Ishikawa (cell line): ENCODE measurements at regions not wholly inside any gene's neighbourhood (a gene's known extent, or its start where the extent isn't known, plus 50 kb on each side); places are given as distances from the start of the nearest gene placed in this dataset.

Experiments used
- CEBPB ChIP-seq: IDR thresholded peaks from 2 replicates; pipeline ENCODE4 v1.6.1; 2012
- CREB1 ChIP-seq: IDR thresholded peaks from 2 replicates; pipeline ENCODE4 v1.6.1; 2012; ENCODE audit warnings: low read depth
- EGR1 ChIP-seq: IDR thresholded peaks from 2 replicates; pipeline ENCODE4 v1.6.1; 2012
- EP300 ChIP-seq: IDR thresholded peaks from 2 replicates; pipeline ENCODE4 v1.6.1; 2012; ENCODE audit warnings: borderline replicate concordance
- FOXM1 ChIP-seq: IDR thresholded peaks from 2 replicates; pipeline ENCODE4 v1.6.1; 2012; ENCODE audit warnings: low read depth, borderline replicate concordance
- MAX ChIP-seq: IDR thresholded peaks from 2 replicates; pipeline ENCODE4 v1.6.1; 2012
- NFIC ChIP-seq: IDR thresholded peaks from 2 replicates; pipeline ENCODE4 v1.6.1; 2012
- RAD21 ChIP-seq: IDR thresholded peaks from 2 replicates; pipeline ENCODE4 v1.6.1; 2012; ENCODE audit warnings: low read depth
- REST ChIP-seq: IDR thresholded peaks from 2 replicates; pipeline ENCODE4 v1.6.1; 2012; ENCODE audit warnings: low read depth, mild to moderate bottlenecking
- TAF1 ChIP-seq: IDR thresholded peaks from 2 replicates; pipeline ENCODE4 v1.6.1; 2012; ENCODE audit warnings: low read depth, mild to moderate bottlenecking
- TCF12 ChIP-seq: IDR thresholded peaks from 2 replicates; pipeline ENCODE4 v1.6.1; 2012; ENCODE audit warnings: low read depth
- TEAD4 ChIP-seq: IDR thresholded peaks from 2 replicates; pipeline ENCODE4 v1.6.1; 2012
- USF1 ChIP-seq: IDR thresholded peaks from 2 replicates; pipeline ENCODE4 v1.6.1; 2012
- YY1 ChIP-seq: IDR thresholded peaks from 2 replicates; pipeline ENCODE4 v1.6.1; 2012; ENCODE audit warnings: low read depth
- ZBTB7A ChIP-seq: IDR thresholded peaks from 2 replicates; pipeline ENCODE4 v1.6.1; 2012; ENCODE audit warnings: low read depth

DNA sequence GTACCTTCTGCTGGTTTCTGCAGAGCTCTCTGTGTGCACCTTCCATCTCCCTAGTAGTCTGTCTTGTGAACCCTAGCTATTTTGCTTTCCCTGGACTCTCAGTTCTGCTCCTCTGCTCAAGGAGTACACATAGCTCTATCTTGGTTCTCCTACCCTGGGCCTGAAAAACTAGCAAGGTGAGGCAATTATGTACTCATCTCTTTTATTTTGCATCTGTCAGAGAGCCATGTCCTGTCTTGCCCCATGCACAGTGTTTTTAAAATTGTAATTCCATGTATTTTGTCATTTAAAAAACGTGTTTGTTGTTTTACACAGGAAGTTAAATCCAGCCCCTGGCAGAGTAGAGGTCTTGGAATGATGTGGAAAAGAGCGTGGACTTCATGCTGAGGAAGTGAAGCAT is 684.9 kb upstream of the CPEB2 start:
- no peak for TF ChIP-seq USF1
- TF ChIP-seq CEBPB = no peak
- TF ChIP-seq ZBTB7A = no peak
- no peak for TF ChIP-seq REST
- no peak for TF ChIP-seq EGR1
- no peak for TF ChIP-seq FOXM1
- TF ChIP-seq EP300 = no peak
- no peak for TF ChIP-seq CREB1
- no peak for TF ChIP-seq TAF1
- TF ChIP-seq NFIC = no peak
- TF ChIP-seq TEAD4 = no peak
- no peak for TF ChIP-seq MAX
- no peak for TF ChIP-seq YY1
- no peak for TF ChIP-seq TCF12
- TF ChIP-seq RAD21 = no peak

DNA sequence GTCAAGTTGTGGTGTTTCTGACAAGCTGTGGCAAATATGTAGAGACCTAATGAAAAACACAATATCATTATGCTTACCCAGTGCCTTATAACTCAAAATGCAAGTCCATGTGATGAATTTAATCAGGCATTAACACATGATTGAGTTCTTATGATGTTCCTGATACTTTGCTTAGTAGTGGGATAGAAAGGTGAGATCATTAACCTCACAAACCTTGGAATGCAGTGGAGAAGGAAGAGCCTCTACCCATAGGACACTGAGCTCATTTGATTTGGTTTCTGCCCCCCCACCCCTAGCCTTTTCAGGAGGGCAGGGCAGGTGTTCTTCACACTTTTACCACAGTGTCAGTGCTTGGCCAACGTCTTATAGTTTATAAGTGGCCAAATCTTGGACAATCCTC is 683.6 kb upstream of the CPEB2 start:
- no peak for TF ChIP-seq NFIC
- TF ChIP-seq MAX = no peak
- no peak for TF ChIP-seq CEBPB
- TF ChIP-seq CREB1 = no peak
- no peak for TF ChIP-seq USF1
- TF ChIP-seq TAF1 = no peak
- TF ChIP-seq EP300 = no peak
- TF ChIP-seq EGR1 = no peak
- no peak for TF ChIP-seq ZBTB7A
- TF ChIP-seq YY1 = no peak
- TF ChIP-seq RAD21 = no peak
- no peak for TF ChIP-seq TCF12
- no peak for TF ChIP-seq FOXM1
- TF ChIP-seq TEAD4 = no peak
- no peak for TF ChIP-seq REST

- no peak for TF ChIP-seq FOXM1
- TF ChIP-seq CEBPB = no peak
- TF ChIP-seq TAF1 = no peak
- no peak for TF ChIP-seq RAD21
- no peak for TF ChIP-seq YY1
- TF ChIP-seq EGR1 = no peak
- TF ChIP-seq ZBTB7A = no peak
- no peak for TF ChIP-seq MAX
- no peak for TF ChIP-seq TCF12
- TF ChIP-seq CREB1 = no peak
- no peak for TF ChIP-seq REST
- no peak for TF ChIP-seq NFIC
- TF ChIP-seq EP300 = no peak
- TF ChIP-seq USF1 = no peak
- no peak for TF ChIP-seq TEAD4
Observed at GRCh38 chr4:14321723-14322122, 680.6 kb upstream of the CPEB2 start.

DNA sequence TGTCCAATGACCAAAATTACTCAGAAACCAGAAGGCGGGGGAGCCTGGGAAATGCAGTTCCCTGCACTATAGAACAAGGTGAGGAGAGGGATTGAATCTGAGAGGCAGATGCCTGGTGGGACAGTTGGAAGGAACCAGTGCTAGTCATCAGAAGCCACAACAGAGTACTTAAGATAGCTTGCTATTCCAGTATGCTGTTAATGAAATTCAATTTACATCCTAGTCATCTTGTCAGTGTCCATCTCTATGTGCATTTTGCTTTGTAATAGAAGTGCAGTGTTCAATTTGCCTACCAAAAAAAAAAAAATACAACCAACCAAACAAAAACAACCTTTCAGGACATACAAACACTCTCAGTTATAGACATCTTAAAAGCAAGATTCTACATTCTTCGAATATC is 679.1 kb upstream of the CPEB2 start:
- no peak for TF ChIP-seq MAX
- no peak for TF ChIP-seq TCF12
- TF ChIP-seq RAD21 = no peak
- no peak for TF ChIP-seq EGR1
- no peak for TF ChIP-seq REST
- TF ChIP-seq CEBPB = no peak
- TF ChIP-seq YY1 = no peak
- TF ChIP-seq USF1 = no peak
- TF ChIP-seq EP300 = no peak
- no peak for TF ChIP-seq TEAD4
- TF ChIP-seq ZBTB7A = no peak
- TF ChIP-seq TAF1 = no peak
- no peak for TF ChIP-seq FOXM1
